IMR-90 (cell line): ENCODE measurements at regions not wholly inside any gene's neighbourhood (a gene's known extent, or its start where the extent isn't known, plus 50 kb on each side); places are given as distances from the start of the nearest gene placed in this dataset.

Source experiments
- ATAC-seq: fragments of 200-7000 bp; cut with Tn5 transposase; 2 replicates; pipeline ENCODE4 v1.9.1; 2020; ENCODE audit warnings: low read depth, mild to moderate bottlenecking, moderate library complexity
- BruUV-seq: library from RNA; stranded (reverse); fragments of 400-500 nt; replicated peaks from 2 replicates; lab custom pipeline; 2021; lab: Mats Ljungman, UMichigan
- CTCF ChIA-PET: fragments of 300-600 bp; formaldehyde crosslinking; extraction: SDS; loops from one replicate; lab custom pipeline; 2021; ENCODE audit warnings: antibody characterized with exemption; lab: Yijun Ruan, JAX
- POLR2A ChIA-PET: fragments of 300-600 bp; sonication (Branson Sonifier 250); formaldehyde crosslinking; loops from one replicate; lab custom pipeline; 2022; ENCODE audit warnings: antibody characterized with exemption; ENCODE audit not compliant: unreplicated experiment; lab: Charles Lee
- DNase-seq: peaks from one replicate; pipeline ENCODE4 v3.0.0; 2013
- H2AFZ ChIP-seq: replicated peaks from 2 replicates; pipeline ENCODE3; 2013; ENCODE audit warnings: low read length, mild to moderate bottlenecking; ENCODE audit not compliant: poor library complexity
- H2AK5ac ChIP-seq: 2 replicates; pipeline ENCODE4 v1.6.1; 2013; ENCODE audit warnings: low read depth, low read length, inconsistent platforms
- H2AK9ac ChIP-seq: replicated peaks from 2 replicates; pipeline ENCODE3; 2013; ENCODE audit warnings: mild to moderate bottlenecking, low read depth, low read length, moderate library complexity; ENCODE audit not compliant: poor library complexity
- H2BK120ac ChIP-seq: 2 replicates; pipeline ENCODE4 v1.6.1; 2013; ENCODE audit warnings: low read depth, low read length, inconsistent platforms
- H2BK15ac ChIP-seq: 3 replicates; pipeline ENCODE4 v1.6.1; 2013; ENCODE audit warnings: low read depth, low read length, inconsistent platforms
- H2BK20ac ChIP-seq: 2 replicates; pipeline ENCODE4 v1.6.1; 2013; ENCODE audit warnings: low read depth, mild to moderate bottlenecking, inconsistent platforms, low read length, moderate library complexity
- H2BK5ac ChIP-seq: 2 replicates; pipeline ENCODE4 v1.6.1; 2013; ENCODE audit warnings: mild to moderate bottlenecking, low read depth, low read length, inconsistent platforms; ENCODE audit not compliant: poor library complexity, severe bottlenecking
- H3K14ac ChIP-seq: replicated peaks from 2 replicates; pipeline ENCODE4 v1.6.1; 2013; ENCODE audit warnings: low read depth, low read length, inconsistent platforms
- H3K18ac ChIP-seq: 2 replicates; pipeline ENCODE4 v1.6.1; 2013; ENCODE audit warnings: low read depth, low read length, control low read depth
- H3K23ac ChIP-seq: 2 replicates; pipeline ENCODE4 v1.6.1; 2013; ENCODE audit warnings: low read depth, low read length, inconsistent platforms
- H3K27ac ChIP-seq: 2 replicates; pipeline ENCODE4 v1.5.1; 2013; ENCODE audit warnings: mild to moderate bottlenecking, control low read depth, low read length; ENCODE audit not compliant: insufficient read depth
- H3K27me3 ChIP-seq: 2 replicates; pipeline ENCODE4 v1.6.1; 2013; ENCODE audit warnings: low read length; ENCODE audit not compliant: control insufficient read depth, insufficient read depth
- H3K36me3 ChIP-seq: 2 replicates; pipeline ENCODE4 v1.6.1; 2013; ENCODE audit warnings: low read length, mixed read lengths; ENCODE audit not compliant: control insufficient read depth, insufficient read depth
- H3K4ac ChIP-seq: 2 replicates; pipeline ENCODE4 v1.6.1; 2013; ENCODE audit warnings: low read depth, low read length, inconsistent platforms
- H3K4me1 ChIP-seq: 2 replicates; pipeline ENCODE4 v1.6.1; 2013; ENCODE audit warnings: low read length, mixed read lengths; ENCODE audit not compliant: control insufficient read depth, insufficient read depth
- H3K4me2 ChIP-seq: 2 replicates; pipeline ENCODE4 v1.6.1; 2013; ENCODE audit warnings: low read depth, mild to moderate bottlenecking, control low read depth, low read length, moderate library complexity
- H3K4me3 ChIP-seq: 2 replicates; pipeline ENCODE4 v1.5.1; 2013; ENCODE audit warnings: low read depth, mild to moderate bottlenecking, control low read depth, low read length, moderate library complexity; ENCODE audit not compliant: insufficient read depth
- H3K56ac ChIP-seq: 2 replicates; pipeline ENCODE4 v1.6.1; 2013; ENCODE audit warnings: low read length, inconsistent platforms; ENCODE audit not compliant: insufficient read depth; ENCODE audit errors: extremely low read depth
- H3K79me1 ChIP-seq, 2 experiments: 2 replicates each; pipeline ENCODE4 v1.6.1; 2013; ENCODE audit warnings: low read length in 2 of 2, inconsistent platforms in 1 of 2, low read depth in 1 of 2
- H3K9ac ChIP-seq: 2 replicates; pipeline ENCODE4 v1.6.1; 2013; ENCODE audit warnings: low read depth, low read length, control low read depth
- H3K9me1 ChIP-seq: 2 replicates; pipeline ENCODE4 v1.6.1; 2013; ENCODE audit warnings: low read length, inconsistent platforms; ENCODE audit not compliant: insufficient read depth
- H3K9me3 ChIP-seq: 2 replicates; pipeline ENCODE4 v1.6.1; 2013; ENCODE audit warnings: low read length; ENCODE audit not compliant: control insufficient read depth, insufficient read depth
- H4K20me1 ChIP-seq: 2 replicates; pipeline ENCODE4 v1.6.1; 2013; ENCODE audit warnings: low read length, inconsistent platforms; ENCODE audit not compliant: insufficient read depth
- H4K5ac ChIP-seq: 2 replicates; pipeline ENCODE4 v1.6.1; 2013; ENCODE audit warnings: mild to moderate bottlenecking, low read depth, low read length, control low read depth
- H4K8ac ChIP-seq, 2 experiments: 2 replicates each; pipeline ENCODE4 v1.6.1; 2013; ENCODE audit warnings: low read depth in 2 of 2, low read length in 2 of 2, control low read depth in 1 of 2, inconsistent platforms in 1 of 2
- H4K91ac ChIP-seq: 2 replicates; pipeline ENCODE4 v1.6.1; 2013; ENCODE audit warnings: low read depth, low read length, inconsistent platforms; ENCODE audit not compliant: insufficient read depth
- CHD1 ChIP-seq: IDR thresholded peaks from 2 replicates; pipeline ENCODE4 v1.6.1; 2012; ENCODE audit warnings: low read depth, low read length, improper control_type of control experiment
- FOS ChIP-seq: fragments of 150-350 bp; IDR thresholded peaks from 2 replicates; pipeline ENCODE4 v1.6.1; 2016; ENCODE audit warnings: low read depth, low read length
- MAFK ChIP-seq: IDR thresholded peaks from 2 replicates; pipeline ENCODE4 v1.6.1; 2012; ENCODE audit warnings: low read depth, low read length, improper control_type of control experiment
- MAZ ChIP-seq: IDR thresholded peaks from 2 replicates; pipeline ENCODE4 v1.6.1; 2012; ENCODE audit warnings: low read depth, mild to moderate bottlenecking, low read length, improper control_type of control experiment, moderate library complexity, borderline replicate concordance
- NFE2L2 ChIP-seq: fragments of 150-350 bp; IDR thresholded peaks from 2 replicates; pipeline ENCODE4 v1.6.1; 2016; ENCODE audit warnings: low read depth, mild to moderate bottlenecking, low read length
- RCOR1 ChIP-seq: IDR thresholded peaks from 2 replicates; pipeline ENCODE4 v1.6.1; 2012; ENCODE audit warnings: mild to moderate bottlenecking, low read length, improper control_type of control experiment; ENCODE audit not compliant: insufficient replicate concordance
- RFX5 ChIP-seq: IDR thresholded peaks from 2 replicates; pipeline ENCODE4 v1.8.0; 2012; ENCODE audit warnings: low read depth, mild to moderate bottlenecking, low read length, moderate library complexity
- SMC3 ChIP-seq: fragments of 150-350 bp; IDR thresholded peaks from 2 replicates; pipeline ENCODE4 v1.6.1; 2016; ENCODE audit warnings: low read depth, mild to moderate bottlenecking, antibody characterized with exemption, low read length, moderate library complexity
- dilution Hi-C: fragments of 300-500 bp; cut with HindIII; formaldehyde crosslinking; loops from one replicate; pipeline ENCODE4 v1.14.3; 2018; ENCODE audit warnings: low sequenced_read_pairs; ENCODE audit not compliant: unreplicated experiment
- in situ Hi-C: fragments of 300-500 bp; cut with MboI; formaldehyde crosslinking; loops from 3 replicates; pipeline ENCODE4 v1.14.3; 2019; ENCODE audit warnings: low sequenced_read_pairs, inconsistent platforms, mixed read lengths
- intact Hi-C: fragments of 100-400 bp; cut with micrococcal nuclease; formaldehyde crosslinking; loops from 2 replicates; pipeline ENCODE4 v1.10.0; 2022
- TF ChIP-seq, protein P1 (sequence below): conservative IDR thresholded peaks from 2 replicates; pipeline ENCODE4 v1.5.1; 2012; ENCODE audit warnings: mild to moderate bottlenecking, low read depth, low read length, improper control_type of control experiment
- TF ChIP-seq, protein P2 (sequence below): fragments of 150-350 bp; IDR thresholded peaks from 2 replicates; pipeline ENCODE4 v1.6.1; 2016; ENCODE audit warnings: low read depth, mild to moderate bottlenecking, low read length, moderate library complexity, borderline replicate concordance

DNA sequence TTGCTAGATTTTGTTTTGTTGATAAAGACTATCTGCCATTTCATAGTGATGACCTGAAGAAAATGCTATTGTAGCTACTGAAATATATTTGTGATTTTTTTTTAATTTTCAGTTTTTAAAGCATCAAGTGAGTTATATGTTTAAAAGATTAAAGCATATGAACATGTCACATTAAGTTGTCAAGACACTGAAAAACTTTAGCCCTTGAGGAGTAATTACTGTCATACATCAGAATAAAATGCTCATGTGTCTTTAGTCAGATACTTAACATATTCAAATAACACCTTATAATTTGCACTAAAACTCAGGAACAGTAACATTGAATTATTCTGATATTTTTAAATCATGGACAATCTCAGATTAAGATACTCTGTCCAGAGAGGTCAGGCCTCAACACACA, 108.1 kb upstream of the ATXN7L3B start:
- H3K27me3 ChIP-seq = no peaks in the 10 kb centered on the region

More for the DNA sequence above, 108.1 kb upstream of the ATXN7L3B start:
- Histone ChIP-seq H2BK20ac (no peak overlapping the region), H3K14ac (no peak overlapping the region), H3K9me1 (no peaks in the 10 kb centered on the region), H4K91ac (no peak overlapping the region), H2AK5ac (no peak overlapping the region), H3K4ac (no peak overlapping the region), H2AK9ac (no peak overlapping the region), H3K27ac (no peak overlapping the region), H3K9ac (no peak overlapping the region), H3K36me3 (no peaks in the 10 kb centered on the region), H2BK120ac (no peak overlapping the region), H2BK15ac (no peak overlapping the region), H4K5ac (no peak overlapping the region), H3K23ac (no peak overlapping the region), H3K18ac (no peak overlapping the region), H3K9me3 (peaks cover 2% of the 10 kb centered on the region; the same call in 1 of the 2 replicates), H3K4me1 (no peaks in the 10 kb centered on the region), H3K79me1 (no peaks in the 10 kb centered on the region), H3K4me3 (no peak overlapping the region), H2BK5ac (no peak overlapping the region), H3K4me2 (no peak overlapping the region), H3K56ac (no peak overlapping the region), H4K8ac (no peak overlapping the region), H2AFZ (no peak overlapping the region), H4K20me1 (no peaks in the 10 kb centered on the region)
- CTCF ChIA-PET = no interaction called here
- POLR2A ChIA-PET = no interaction called here
- TF ChIP-seq RFX5 (no peak), RCOR1 (no peak), CHD1 (no peak), MAFK (no peak), SMC3 (no peak), FOS (no peak), NFE2L2 (no peak), MAZ (no peak)
- TF ChIP-seq, protein P1, sequence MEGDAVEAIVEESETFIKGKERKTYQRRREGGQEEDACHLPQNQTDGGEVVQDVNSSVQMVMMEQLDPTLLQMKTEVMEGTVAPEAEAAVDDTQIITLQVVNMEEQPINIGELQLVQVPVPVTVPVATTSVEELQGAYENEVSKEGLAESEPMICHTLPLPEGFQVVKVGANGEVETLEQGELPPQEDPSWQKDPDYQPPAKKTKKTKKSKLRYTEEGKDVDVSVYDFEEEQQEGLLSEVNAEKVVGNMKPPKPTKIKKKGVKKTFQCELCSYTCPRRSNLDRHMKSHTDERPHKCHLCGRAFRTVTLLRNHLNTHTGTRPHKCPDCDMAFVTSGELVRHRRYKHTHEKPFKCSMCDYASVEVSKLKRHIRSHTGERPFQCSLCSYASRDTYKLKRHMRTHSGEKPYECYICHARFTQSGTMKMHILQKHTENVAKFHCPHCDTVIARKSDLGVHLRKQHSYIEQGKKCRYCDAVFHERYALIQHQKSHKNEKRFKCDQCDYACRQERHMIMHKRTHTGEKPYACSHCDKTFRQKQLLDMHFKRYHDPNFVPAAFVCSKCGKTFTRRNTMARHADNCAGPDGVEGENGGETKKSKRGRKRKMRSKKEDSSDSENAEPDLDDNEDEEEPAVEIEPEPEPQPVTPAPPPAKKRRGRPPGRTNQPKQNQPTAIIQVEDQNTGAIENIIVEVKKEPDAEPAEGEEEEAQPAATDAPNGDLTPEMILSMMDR = no peak
- TF ChIP-seq, protein P2, sequence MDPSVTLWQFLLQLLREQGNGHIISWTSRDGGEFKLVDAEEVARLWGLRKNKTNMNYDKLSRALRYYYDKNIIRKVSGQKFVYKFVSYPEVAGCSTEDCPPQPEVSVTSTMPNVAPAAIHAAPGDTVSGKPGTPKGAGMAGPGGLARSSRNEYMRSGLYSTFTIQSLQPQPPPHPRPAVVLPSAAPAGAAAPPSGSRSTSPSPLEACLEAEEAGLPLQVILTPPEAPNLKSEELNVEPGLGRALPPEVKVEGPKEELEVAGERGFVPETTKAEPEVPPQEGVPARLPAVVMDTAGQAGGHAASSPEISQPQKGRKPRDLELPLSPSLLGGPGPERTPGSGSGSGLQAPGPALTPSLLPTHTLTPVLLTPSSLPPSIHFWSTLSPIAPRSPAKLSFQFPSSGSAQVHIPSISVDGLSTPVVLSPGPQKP = no peak
- ATAC-seq = no peak
- no TSS peak for BruUV-seq
- no peak for DNase-seq
- intact Hi-C loops = loop anchor here (5.0 kb wide), 1 partner anchor 1287 kb away; no protein-coding TSS in a partner anchor
- in situ Hi-C loops = no loop called here
- dilution Hi-C loops = no loop called here
